Dendritic cell treated with granulocyte-macrophage colony-stimulating factor and Interleukin-4, amounts not matched to agents 40 ng/mL and 50 ng/mL, for 4 days (primary cell): ENCODE measurements at regions not wholly inside any gene's neighbourhood (a gene's known extent, or its start where the extent isn't known, plus 50 kb on each side); places are given as distances from the start of the nearest gene placed in this dataset.

Source experiments
- H3K27ac Mint-ChIP-seq: one replicate; pipeline ENCODE4 v1.8.0; 2022; ENCODE audit warnings: mild to moderate bottlenecking, mixed read lengths
- H3K27me3 Mint-ChIP-seq: one replicate; pipeline ENCODE4 v1.8.0; 2022; ENCODE audit warnings: mild to moderate bottlenecking, mixed read lengths
- H3K36me3 Mint-ChIP-seq: one replicate; pipeline ENCODE4 v1.8.0; 2022; ENCODE audit warnings: low read depth, mixed read lengths
- H3K4me1 Mint-ChIP-seq: one replicate; pipeline ENCODE4 v1.8.0; 2022; ENCODE audit warnings: low read depth, mixed read lengths
- H3K4me3 Mint-ChIP-seq: one replicate; pipeline ENCODE4 v1.8.0; 2022; ENCODE audit warnings: mild to moderate bottlenecking, moderate library complexity, mixed read lengths
- H3K9me3 Mint-ChIP-seq: one replicate; pipeline ENCODE4 v1.8.0; 2022; ENCODE audit warnings: mixed read lengths
- intact Hi-C: fragments of 100-400 bp; cut with micrococcal nuclease; formaldehyde crosslinking; loops from one replicate; pipeline ENCODE4 v1.15.0; 2022

GRCh38 chr6:145331066-145331465, 404.3 kb downstream of the EPM2A start:
- no peak overlapping the region for H3K27ac Mint-ChIP-seq
- no peaks in the 10 kb centered on the region for H3K9me3 Mint-ChIP-seq
- H3K27me3 Mint-ChIP-seq = no peaks in the 10 kb centered on the region
- intact Hi-C loops = no loop called here
- no peak overlapping the region for H3K4me3 Mint-ChIP-seq
- H3K36me3 Mint-ChIP-seq = no peaks in the 10 kb centered on the region
- H3K4me1 Mint-ChIP-seq = no peaks in the 10 kb centered on the region

- no peaks in the 10 kb centered on the region for H3K27me3 Mint-ChIP-seq
Observed at GRCh38 chr6:145332011-145332410, 403.3 kb downstream of the EPM2A start.

GRCh38 chr6:145336119-145336518, 399.2 kb downstream of the EPM2A start:
- Mint-ChIP-seq H3K4me3 (no peak overlapping the region), H3K27me3 (no peaks in the 10 kb centered on the region), H3K27ac (no peak overlapping the region), H3K9me3 (no peaks in the 10 kb centered on the region), H3K36me3 (no peaks in the 10 kb centered on the region), H3K4me1 (no peaks in the 10 kb centered on the region)
- intact Hi-C loops = no loop called here

More at GRCh38 chr6:145332011-145332410, 403.3 kb downstream of the EPM2A start:
- H3K4me1 Mint-ChIP-seq = no peaks in the 10 kb centered on the region
- intact Hi-C loops = no loop called here
- H3K4me3 Mint-ChIP-seq = no peak overlapping the region
- H3K27ac Mint-ChIP-seq = no peak overlapping the region
- H3K36me3 Mint-ChIP-seq = no peaks in the 10 kb centered on the region
- H3K9me3 Mint-ChIP-seq = no peaks in the 10 kb centered on the region

GRCh38 chr6:145339089-145339488, 396.2 kb downstream of the EPM2A start:
- Mint-ChIP-seq H3K9me3 (no peaks in the 10 kb centered on the region), H3K4me3 (no peak overlapping the region), H3K36me3 (no peaks in the 10 kb centered on the region), H3K27me3 (no peaks in the 10 kb centered on the region), H3K4me1 (no peaks in the 10 kb centered on the region), H3K27ac (no peak overlapping the region)
- intact Hi-C loops = no loop called here

- H3K27me3 Mint-ChIP-seq = no peaks in the 10 kb centered on the region
- no peaks in the 10 kb centered on the region for H3K36me3 Mint-ChIP-seq
- no peak overlapping the region for H3K27ac Mint-ChIP-seq
- no peaks in the 10 kb centered on the region for H3K4me1 Mint-ChIP-seq
- no peaks in the 10 kb centered on the region for H3K9me3 Mint-ChIP-seq
- H3K4me3 Mint-ChIP-seq = no peak overlapping the region
- intact Hi-C loops = no loop called here
Observed at GRCh38 chr6:145340256-145340655, 395.1 kb downstream of the EPM2A start.

GRCh38 chr6:145345094-145345493, 390.2 kb downstream of the EPM2A start:
- intact Hi-C loops = no loop called here
- Mint-ChIP-seq H3K27ac (no peak overlapping the region), H3K9me3 (no peaks in the 10 kb centered on the region), H3K36me3 (no peaks in the 10 kb centered on the region), H3K4me1 (no peaks in the 10 kb centered on the region), H3K4me3 (no peak overlapping the region), H3K27me3 (no peaks in the 10 kb centered on the region)

DNA sequence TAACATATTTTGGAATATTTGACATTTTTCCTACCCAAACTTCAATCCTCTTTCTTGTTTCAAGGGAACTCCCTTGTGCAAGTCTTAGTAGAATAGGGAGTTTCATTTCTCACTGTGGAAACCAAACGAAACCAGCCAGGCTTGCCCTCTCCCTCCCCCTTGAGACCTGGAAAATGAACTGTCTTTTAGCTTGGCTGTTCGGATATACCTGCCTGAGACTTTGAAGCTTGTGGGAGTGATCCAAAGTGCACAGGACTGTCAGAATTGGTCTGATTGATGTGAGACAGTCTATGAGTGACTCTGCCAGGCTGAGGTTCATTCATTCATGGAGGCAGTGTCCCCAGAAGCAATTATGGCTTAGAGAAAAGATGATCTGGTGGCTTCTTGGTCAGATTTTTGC, 388.1 kb downstream of the EPM2A start:
- Mint-ChIP-seq H3K27me3 (no peaks in the 10 kb centered on the region), H3K4me1 (no peaks in the 10 kb centered on the region), H3K9me3 (no peaks in the 10 kb centered on the region), H3K4me3 (no peak overlapping the region), H3K27ac (no peak overlapping the region), H3K36me3 (no peaks in the 10 kb centered on the region)
- intact Hi-C loops = no loop called here

- Mint-ChIP-seq H3K36me3 (no peaks in the 10 kb centered on the region), H3K27ac (no peak overlapping the region), H3K27me3 (no peaks in the 10 kb centered on the region), H3K4me1 (no peaks in the 10 kb centered on the region), H3K9me3 (peaks cover 10% of the 10 kb centered on the region), H3K4me3 (no peak overlapping the region)
- intact Hi-C loops = no loop called here
Observed at GRCh38 chr6:145349950-145350510, 385.3 kb downstream of the EPM2A start.

DNA sequence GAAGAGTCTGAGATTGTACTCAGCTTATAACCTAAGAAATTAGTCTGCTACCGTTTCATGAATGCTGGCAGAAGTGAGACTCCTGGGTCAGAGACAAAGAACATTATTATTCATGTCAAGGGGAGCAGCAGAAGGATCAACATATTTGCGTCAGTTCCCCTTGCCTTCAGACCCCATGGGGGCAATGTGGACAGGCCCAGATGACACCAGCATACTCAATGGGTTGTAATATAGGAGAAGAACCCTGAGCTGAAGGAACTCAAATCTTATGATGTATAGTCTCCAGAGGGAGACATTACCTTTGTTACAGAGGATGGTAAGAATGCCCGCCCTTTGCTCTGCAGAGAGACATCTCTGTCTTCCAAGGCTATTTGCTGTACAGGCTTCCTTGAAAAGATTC, 384.4 kb downstream of the EPM2A start:
- Mint-ChIP-seq H3K9me3 (peaks cover 10% of the 10 kb centered on the region), H3K36me3 (no peaks in the 10 kb centered on the region), H3K4me3 (no peak overlapping the region), H3K27me3 (no peaks in the 10 kb centered on the region), H3K27ac (no peak overlapping the region), H3K4me1 (no peaks in the 10 kb centered on the region)
- intact Hi-C loops = no loop called here

DNA sequence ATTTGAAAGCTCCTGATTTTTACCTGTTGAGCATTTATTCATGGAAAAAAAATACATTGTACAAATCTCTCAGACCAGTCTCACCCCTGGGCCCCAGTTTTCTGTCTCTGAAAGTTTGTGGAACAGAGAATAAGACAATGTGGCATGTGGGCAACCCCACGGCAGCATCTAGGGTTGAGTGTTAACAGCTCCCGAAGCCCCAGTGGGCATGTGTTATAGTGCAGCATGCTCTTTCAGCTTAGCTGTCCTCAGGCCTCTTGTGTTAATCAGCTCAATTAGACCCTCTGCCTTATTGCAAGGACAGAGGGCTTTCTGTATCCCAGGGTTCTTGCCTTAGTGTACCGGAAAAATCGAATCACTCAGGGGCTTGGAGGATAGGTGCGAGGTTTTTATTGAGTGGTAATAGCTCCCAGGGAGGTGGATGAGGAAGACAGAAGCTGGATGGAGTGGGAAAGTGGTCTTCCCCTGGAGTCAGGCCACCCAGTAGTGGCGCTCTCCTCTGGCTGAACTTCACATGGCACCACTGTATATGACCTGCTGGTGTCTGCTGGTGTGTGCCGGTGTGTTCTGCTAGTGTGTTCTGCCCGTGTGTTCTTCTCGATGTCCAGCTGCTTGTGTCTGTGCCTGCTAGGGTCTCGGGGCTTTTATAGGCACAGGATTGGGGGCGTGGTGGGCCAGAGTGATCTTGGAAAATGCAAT, 382.8 kb downstream of the EPM2A start:
- no peak overlapping the region for H3K27ac Mint-ChIP-seq

DNA sequence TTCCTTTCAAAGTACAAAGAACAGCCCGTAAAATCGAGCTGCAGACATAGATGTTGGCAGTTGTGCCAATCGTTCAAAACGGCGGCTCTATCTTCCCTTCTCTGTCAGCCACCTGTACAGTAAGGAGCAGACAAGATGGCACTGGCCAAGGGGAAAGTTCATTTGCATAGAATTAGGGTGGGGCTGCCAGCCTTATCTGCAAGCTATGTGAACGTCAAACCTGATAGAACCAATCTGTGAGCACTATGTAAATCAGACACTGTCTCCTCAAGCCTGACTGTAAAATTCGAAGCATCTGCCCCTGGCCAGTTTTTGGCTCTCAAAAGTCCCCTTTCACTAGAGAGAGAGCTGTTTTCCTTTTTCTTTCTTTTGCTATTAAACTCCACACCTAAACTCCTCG, 374.5 kb downstream of the EPM2A start:
- no peaks in the 10 kb centered on the region for H3K27me3 Mint-ChIP-seq
- no peaks in the 10 kb centered on the region for H3K36me3 Mint-ChIP-seq
- H3K4me3 Mint-ChIP-seq = no peak overlapping the region
- peaks cover 20% of the 10 kb centered on the region for H3K9me3 Mint-ChIP-seq
- no peaks in the 10 kb centered on the region for H3K4me1 Mint-ChIP-seq
- intact Hi-C loops = no loop called here
- H3K27ac Mint-ChIP-seq = no peak overlapping the region

More for the DNA sequence above, 382.8 kb downstream of the EPM2A start:
- H3K4me1 Mint-ChIP-seq = no peaks in the 10 kb centered on the region
- no peak overlapping the region for H3K4me3 Mint-ChIP-seq
- no peaks in the 10 kb centered on the region for H3K27me3 Mint-ChIP-seq
- no peaks in the 10 kb centered on the region for H3K36me3 Mint-ChIP-seq
- intact Hi-C loops = no loop called here
- H3K9me3 Mint-ChIP-seq = peaks cover 10% of the 10 kb centered on the region

- H3K27ac Mint-ChIP-seq = no peak overlapping the region
- intact Hi-C loops = no loop called here
- H3K4me3 Mint-ChIP-seq = no peak overlapping the region
Observed at GRCh38 chr6:145367149-145367548, 368.2 kb downstream of the EPM2A start.

DNA sequence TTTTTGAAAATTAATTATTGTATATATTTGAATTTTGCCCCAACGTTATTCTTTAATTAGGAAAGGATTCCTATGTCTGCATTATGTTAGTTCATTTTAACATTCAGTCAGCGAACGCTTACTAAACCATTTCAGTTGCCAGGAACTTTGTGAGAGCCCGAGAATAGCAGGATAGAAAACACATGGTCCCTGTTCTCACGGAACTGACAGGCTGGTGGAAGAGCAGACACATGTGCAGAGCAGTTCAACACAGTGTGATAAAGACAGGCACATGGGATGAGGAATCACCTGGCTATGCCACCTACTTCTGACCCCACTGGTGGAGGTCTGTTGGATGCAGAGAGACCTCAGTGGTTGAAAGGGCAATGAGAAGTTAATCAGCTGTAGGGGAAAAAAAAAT, 367.2 kb downstream of the EPM2A start:
- intact Hi-C loops = no loop called here
- Mint-ChIP-seq H3K36me3 (no peaks in the 10 kb centered on the region), H3K4me1 (no peaks in the 10 kb centered on the region), H3K4me3 (no peak overlapping the region), H3K9me3 (no peaks in the 10 kb centered on the region), H3K27me3 (no peaks in the 10 kb centered on the region), H3K27ac (no peak overlapping the region)

More at GRCh38 chr6:145367149-145367548, 368.2 kb downstream of the EPM2A start:
- Mint-ChIP-seq H3K9me3 (no peaks in the 10 kb centered on the region), H3K27me3 (no peaks in the 10 kb centered on the region), H3K4me1 (no peaks in the 10 kb centered on the region), H3K36me3 (no peaks in the 10 kb centered on the region)

DNA sequence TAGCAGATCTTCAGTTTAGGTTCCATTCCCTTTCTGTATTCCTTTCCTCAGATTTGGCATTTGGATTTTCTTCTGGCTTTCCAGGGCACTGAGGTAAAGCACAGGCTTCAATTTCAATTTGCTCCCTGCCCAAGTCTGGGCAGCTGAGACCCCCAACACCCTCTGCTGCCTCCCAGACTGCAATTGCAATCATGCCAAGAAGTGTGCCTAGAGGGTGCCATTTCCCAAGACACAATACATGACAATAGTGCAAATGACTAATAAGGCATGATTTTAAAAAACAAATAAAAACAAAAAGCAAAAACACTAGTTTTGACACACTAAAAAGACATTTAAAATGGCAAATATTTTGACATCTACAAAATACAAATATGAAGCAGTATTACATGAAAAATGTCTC, 364.8 kb downstream of the EPM2A start:
- Mint-ChIP-seq H3K27me3 (no peaks in the 10 kb centered on the region), H3K4me1 (no peaks in the 10 kb centered on the region), H3K9me3 (peaks cover 4% of the 10 kb centered on the region), H3K36me3 (no peaks in the 10 kb centered on the region), H3K27ac (no peak overlapping the region), H3K4me3 (no peak overlapping the region)
- intact Hi-C loops = no loop called here

- Mint-ChIP-seq H3K27me3 (no peaks in the 10 kb centered on the region), H3K4me1 (no peaks in the 10 kb centered on the region), H3K9me3 (peaks cover 18% of the 10 kb centered on the region), H3K36me3 (no peaks in the 10 kb centered on the region), H3K4me3 (no peak overlapping the region), H3K27ac (no peak overlapping the region)
- intact Hi-C loops = no loop called here
Observed at GRCh38 chr6:145372671-145373151, 362.6 kb downstream of the EPM2A start.
